ENCODE measurements at regions not wholly inside any gene's neighbourhood (a gene's known extent, or its start where the extent isn't known, plus 50 kb on each side); places are given as distances from the start of the nearest gene placed in this dataset.

- TF ChIP-seq TEAD4 (IDR thresholded peaks at IDR 0.05; ENCODE audit: low read length) (no peak), TEAD4 (CRISPR knock-in tag; IDR thresholded peaks at IDR 0.05; ENCODE audit: borderline replicate concordance) (no peak), ZNF217 (CRISPR knock-in tag; IDR thresholded peaks at IDR 0.05) (no peak), CEBPB (tag; IDR thresholded peaks at IDR 0.05) (no peak), PHF8 (IDR thresholded peaks at IDR 0.05; ENCODE audit: borderline replicate concordance, low read length) (no peak), ELK1 (CRISPR knock-in tag; IDR thresholded peaks at IDR 0.05) (no peak)
These were observed 324.9 kb downstream of the FOXO1 start for GRCh38 chr13:40341501-40341900.
